Rectal smooth muscle tissue (tissue), 1 donor: ENCODE measurements at regions not wholly inside any gene's neighbourhood (a gene's known extent, or its start where the extent isn't known, plus 50 kb on each side); places are given as distances from the start of the nearest gene placed in this dataset.
A peak's percentile ranks its signal among the peaks of the same experiment; 100 is the strongest.

ENCODE experiments used
- H3K27ac ChIP-seq: one replicate; pipeline ENCODE4 v1.7.0; 2013; ENCODE audit warnings: low read depth, low read length, inconsistent platforms
- H3K27me3 ChIP-seq: one replicate; pipeline ENCODE4 v1.7.0; 2013; ENCODE audit warnings: low read length; ENCODE audit not compliant: control insufficient read depth, insufficient read depth
- H3K36me3 ChIP-seq: one replicate; pipeline ENCODE4 v1.7.0; 2013; ENCODE audit warnings: low read length; ENCODE audit not compliant: control insufficient read depth, insufficient read depth
- H3K4me1 ChIP-seq: one replicate; pipeline ENCODE4 v1.7.0; 2013; ENCODE audit warnings: low read length; ENCODE audit not compliant: control insufficient read depth, insufficient read depth
- H3K4me3 ChIP-seq: one replicate; pipeline ENCODE4 v1.7.0; 2013; ENCODE audit warnings: low read length
- H3K9ac ChIP-seq: one replicate; pipeline ENCODE4 v1.7.0; 2013; ENCODE audit warnings: low read length

DNA sequence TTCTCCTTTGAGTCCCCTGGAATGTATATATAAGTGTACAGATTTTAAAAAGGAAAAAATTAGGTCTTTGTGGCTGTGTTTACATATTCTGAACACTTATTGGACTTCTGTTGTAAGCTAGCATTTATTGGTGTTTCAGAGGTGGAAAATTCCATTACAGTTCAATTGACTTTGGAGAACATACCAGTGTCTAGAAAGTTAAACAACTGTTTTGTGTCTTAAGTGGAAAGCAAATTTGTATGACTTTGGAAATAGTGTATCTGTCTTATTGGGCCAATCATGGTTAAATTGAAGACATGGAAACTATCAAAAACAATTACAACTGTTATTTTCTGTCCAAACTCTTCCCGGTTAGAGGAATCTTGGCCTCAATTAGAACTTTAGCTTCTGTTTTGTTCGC, 265.0 kb upstream of the C2CD4B start:
- Histone ChIP-seq H3K27ac (no peak overlapping the region), H3K27me3 (no peaks in the 10 kb centered on the region), H3K9ac (no peak overlapping the region), H3K36me3 (no peaks in the 10 kb centered on the region), H3K4me1 (peaks cover 13% of the 10 kb centered on the region), H3K4me3 (no peak overlapping the region)

DNA sequence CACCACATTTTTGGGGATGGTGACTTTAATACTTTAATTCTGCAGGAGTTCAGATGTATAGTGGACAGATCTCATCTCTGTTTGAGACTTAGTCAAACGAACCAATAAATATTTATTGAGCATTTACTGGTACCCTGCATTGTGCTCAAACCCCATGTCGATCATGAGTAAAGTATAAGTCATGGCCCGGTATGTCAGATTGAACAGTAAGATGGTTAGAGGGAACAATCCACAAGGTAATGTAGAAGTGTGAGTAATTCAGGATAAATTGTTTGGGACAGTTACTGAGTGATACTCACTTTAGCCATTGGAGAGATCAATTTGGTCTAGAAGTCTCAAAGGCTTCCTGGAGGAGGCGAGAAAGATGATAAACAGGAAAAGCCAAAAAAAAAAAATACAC, 265.5 kb upstream of the C2CD4B start:
- Histone ChIP-seq H3K27ac (no peak overlapping the region), H3K27me3 (no peaks in the 10 kb centered on the region), H3K4me1 (peaks cover 13% of the 10 kb centered on the region), H3K4me3 (no peak overlapping the region), H3K36me3 (no peaks in the 10 kb centered on the region), H3K9ac (no peak overlapping the region)

DNA sequence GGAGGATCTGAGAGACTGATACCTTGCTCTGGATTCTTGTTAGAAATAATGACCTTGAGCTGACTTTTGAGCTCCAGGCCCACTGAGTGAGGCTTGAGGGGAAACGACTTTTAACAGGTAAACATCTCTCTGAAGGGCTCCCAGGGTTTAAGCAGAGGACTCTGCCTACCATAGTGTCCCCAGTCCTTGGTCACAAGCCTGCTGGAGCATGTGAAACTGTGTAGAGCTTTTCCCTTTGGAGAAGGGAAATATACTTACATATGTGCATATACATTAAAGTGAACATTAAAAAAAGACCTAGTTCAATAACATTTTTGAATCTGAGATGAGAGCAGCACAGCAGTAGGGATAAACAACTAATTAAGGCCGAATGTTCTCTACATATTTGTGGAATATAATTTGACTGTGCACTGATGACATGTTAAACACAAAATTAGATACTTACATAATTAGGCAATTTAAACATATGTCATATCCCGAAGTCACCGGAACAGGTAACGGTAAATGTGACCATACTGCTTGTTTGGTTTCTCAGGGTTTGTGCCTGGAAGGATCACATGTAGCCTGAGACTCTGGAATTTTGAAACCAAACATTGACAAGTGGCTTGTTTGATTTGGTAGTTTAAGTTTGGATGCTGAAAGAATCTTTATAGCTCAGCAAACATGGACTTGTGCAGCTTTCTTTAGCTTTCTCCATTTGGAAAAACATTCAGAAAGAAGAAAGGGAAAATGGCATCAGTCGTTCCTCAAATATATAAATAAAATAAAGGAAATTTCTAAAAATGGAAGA, 266.1 kb upstream of the C2CD4B start:
- H3K36me3 ChIP-seq, result no peaks in the 10 kb centered on the region
- peaks cover 13% of the 10 kb centered on the region for H3K4me1 ChIP-seq
- no peak overlapping the region for H3K27ac ChIP-seq
- H3K9ac ChIP-seq, result no peak overlapping the region
- H3K27me3 ChIP-seq, result no peaks in the 10 kb centered on the region
- no peak overlapping the region for H3K4me3 ChIP-seq

DNA sequence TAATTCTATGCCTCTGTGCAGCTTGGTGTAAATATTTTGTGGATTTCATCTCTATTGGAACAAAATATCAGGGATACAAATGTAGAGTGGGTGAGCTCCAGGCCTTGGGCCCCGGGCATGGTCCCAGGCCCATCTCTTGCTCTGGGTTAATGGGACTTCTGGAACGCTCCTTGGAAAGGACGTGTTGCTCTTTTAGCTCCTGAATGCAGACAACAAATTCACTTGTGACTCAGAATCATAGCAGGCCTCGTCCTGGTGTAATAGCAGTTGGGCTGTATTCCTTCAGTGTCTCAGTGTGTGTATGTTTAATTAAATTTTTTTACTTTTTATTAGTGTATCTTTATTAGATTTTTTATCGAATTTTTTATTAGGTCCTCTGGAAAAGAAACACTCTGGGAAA, 266.7 kb upstream of the C2CD4B start:
- H3K4me1 ChIP-seq, result peaks cover 13% of the 10 kb centered on the region
- H3K4me3 ChIP-seq, result no peak overlapping the region
- peak overlapping the region; percentile 13 for H3K27ac ChIP-seq
- H3K9ac ChIP-seq, result no peak overlapping the region
- no peaks in the 10 kb centered on the region for H3K27me3 ChIP-seq
- no peaks in the 10 kb centered on the region for H3K36me3 ChIP-seq

DNA sequence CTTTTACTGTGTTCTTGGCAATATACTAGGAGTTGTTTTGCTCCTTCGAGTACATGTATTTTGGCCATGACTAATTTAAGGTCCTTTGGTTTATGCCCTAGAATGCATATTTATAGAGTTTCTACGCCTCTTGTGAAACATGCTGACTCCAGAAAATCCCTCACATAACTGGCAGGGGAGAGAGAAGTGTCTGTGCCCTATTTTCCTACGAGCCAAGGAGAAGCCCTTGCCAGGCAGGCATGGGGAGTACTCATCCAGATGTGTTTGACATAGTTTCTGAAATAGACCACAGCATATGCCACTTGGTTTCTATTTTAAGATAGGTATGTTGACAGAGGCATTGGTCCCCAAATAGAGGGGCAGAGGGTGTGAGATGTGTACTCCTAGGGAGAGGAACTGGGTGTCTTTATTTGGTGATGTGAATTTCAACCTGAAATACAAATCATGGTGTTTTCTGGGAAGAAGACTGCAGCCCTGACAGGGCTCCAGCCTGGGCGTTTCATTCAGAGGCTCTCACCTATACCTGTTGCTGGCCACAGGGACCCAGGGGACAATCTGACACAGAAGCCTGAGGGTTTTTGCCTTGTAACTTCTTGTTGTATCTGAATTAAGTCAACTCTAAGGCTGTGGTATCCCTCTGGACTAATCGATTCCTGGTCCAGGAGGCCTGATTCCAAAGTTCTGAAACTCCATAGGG, 267.8 kb upstream of the C2CD4B start:
- Histone ChIP-seq H3K9ac (no peak overlapping the region), H3K27ac (no peak overlapping the region), H3K36me3 (no peaks in the 10 kb centered on the region), H3K27me3 (no peaks in the 10 kb centered on the region), H3K4me1 (peaks cover 13% of the 10 kb centered on the region), H3K4me3 (no peak overlapping the region)

DNA sequence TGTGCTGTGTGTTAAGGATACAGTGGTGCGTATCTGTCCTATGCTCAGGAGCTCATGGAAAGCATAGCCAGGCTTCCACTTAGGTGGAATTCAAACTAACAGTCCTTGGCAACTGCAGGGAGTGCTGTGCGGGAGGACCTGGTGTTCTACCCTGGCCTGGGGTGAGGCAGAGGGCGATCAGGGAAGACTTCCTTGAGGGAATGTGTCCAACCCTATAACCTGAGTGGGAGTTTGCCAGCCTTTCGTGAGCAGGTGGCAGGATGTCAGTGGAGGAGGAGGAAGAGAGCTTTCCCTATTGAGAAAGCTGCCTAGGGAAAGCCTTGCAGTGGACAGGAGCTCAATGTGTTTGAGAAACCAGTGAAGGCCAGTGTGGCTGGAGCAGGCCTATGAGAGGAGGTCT, 271.1 kb upstream of the C2CD4B start:
- no peak overlapping the region for H3K4me3 ChIP-seq
- H3K27me3 ChIP-seq, result no peaks in the 10 kb centered on the region
- no peak overlapping the region for H3K27ac ChIP-seq
- H3K36me3 ChIP-seq, result no peaks in the 10 kb centered on the region
- peaks cover 23% of the 10 kb centered on the region for H3K4me1 ChIP-seq
- no peak overlapping the region for H3K9ac ChIP-seq

DNA sequence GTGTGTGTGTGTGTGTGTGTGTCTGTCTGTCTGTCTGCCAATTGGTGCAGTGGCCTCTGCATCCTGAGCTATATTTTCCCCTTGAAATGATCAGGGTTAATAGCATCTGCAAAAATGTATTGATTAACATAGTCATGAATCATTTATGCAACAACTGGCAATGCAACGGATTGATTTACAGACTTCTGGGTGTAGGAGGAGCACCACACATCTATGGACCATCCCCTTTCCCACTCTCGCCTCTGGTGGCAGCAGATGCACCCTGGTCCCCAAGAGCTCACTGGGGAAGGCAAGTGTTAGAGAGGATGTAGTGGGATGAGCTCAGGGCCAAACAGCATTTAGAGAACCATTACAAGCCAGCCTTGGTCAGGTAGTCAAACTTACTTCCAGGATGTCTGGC, 272.7 kb upstream of the C2CD4B start:
- Histone ChIP-seq H3K4me1 (peaks cover 14% of the 10 kb centered on the region), H3K27ac (no peak overlapping the region), H3K4me3 (no peak overlapping the region), H3K9ac (no peak overlapping the region), H3K36me3 (no peaks in the 10 kb centered on the region), H3K27me3 (no peaks in the 10 kb centered on the region)

DNA sequence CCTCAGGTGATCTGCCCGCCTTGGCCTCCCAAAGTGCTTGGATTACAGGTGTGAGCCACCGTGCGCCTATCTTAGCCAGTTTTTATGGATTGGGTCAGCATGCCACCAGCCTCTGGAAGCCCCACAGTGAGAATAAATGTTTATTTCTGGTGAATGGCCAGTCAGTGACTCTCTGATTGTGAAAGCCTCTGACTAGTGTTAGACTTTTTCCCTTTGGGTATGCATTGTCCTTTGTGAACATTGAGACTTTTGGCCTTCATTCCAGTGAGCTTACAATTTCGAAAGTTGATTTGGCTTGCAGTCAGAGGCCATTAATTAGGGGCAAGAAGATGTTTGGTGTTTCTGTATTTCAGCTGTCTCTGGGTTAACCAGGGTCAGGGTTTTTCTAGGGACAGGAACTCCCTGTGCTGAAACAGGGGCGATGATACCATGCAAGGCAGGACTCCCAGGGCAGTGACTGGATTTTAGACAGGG, 274.5 kb upstream of the C2CD4B start:
- Histone ChIP-seq H3K36me3 (no peaks in the 10 kb centered on the region), H3K27me3 (no peaks in the 10 kb centered on the region), H3K9ac (no peak overlapping the region), H3K4me3 (no peak overlapping the region), H3K4me1 (peaks cover 12% of the 10 kb centered on the region), H3K27ac (no peak overlapping the region)

DNA sequence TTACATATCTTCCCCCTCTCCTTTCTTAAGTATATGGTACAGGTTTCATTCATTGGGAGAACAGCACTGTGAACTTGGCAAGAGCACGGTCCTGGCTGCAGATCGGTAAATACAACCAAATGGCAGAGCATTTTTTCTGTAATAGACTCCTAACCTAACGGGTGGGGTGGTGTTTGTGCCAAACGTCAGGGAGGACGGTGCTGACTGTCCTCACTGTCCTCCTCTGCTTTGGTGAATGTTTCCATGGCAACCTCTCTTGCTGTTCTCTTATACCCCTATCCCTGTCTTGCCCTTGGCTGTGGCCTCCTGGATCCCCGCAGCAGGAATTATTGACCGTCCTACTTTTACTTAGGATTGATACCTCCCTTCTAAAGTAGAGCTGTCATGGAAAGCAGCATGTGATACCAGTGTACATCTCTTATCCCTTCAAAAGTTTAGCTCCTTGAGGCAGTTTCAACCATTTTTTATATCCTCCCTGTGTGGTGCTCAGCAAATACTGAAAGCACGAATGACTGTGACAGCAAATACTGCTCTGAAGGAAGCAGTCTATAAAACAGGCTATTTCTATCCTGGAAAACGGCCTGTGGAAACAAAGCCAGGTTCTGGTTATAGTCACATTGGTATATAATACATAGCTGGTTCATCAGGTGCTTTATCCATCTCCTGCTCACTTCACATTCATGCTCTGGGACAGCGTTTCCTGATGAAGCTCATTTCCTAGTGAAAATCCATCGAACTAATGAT, 275.4 kb upstream of the C2CD4B start:
- Histone ChIP-seq H3K4me1 (peaks cover 12% of the 10 kb centered on the region), H3K4me3 (no peak overlapping the region), H3K9ac (no peak overlapping the region), H3K27ac (no peak overlapping the region), H3K36me3 (no peaks in the 10 kb centered on the region), H3K27me3 (no peaks in the 10 kb centered on the region)

DNA sequence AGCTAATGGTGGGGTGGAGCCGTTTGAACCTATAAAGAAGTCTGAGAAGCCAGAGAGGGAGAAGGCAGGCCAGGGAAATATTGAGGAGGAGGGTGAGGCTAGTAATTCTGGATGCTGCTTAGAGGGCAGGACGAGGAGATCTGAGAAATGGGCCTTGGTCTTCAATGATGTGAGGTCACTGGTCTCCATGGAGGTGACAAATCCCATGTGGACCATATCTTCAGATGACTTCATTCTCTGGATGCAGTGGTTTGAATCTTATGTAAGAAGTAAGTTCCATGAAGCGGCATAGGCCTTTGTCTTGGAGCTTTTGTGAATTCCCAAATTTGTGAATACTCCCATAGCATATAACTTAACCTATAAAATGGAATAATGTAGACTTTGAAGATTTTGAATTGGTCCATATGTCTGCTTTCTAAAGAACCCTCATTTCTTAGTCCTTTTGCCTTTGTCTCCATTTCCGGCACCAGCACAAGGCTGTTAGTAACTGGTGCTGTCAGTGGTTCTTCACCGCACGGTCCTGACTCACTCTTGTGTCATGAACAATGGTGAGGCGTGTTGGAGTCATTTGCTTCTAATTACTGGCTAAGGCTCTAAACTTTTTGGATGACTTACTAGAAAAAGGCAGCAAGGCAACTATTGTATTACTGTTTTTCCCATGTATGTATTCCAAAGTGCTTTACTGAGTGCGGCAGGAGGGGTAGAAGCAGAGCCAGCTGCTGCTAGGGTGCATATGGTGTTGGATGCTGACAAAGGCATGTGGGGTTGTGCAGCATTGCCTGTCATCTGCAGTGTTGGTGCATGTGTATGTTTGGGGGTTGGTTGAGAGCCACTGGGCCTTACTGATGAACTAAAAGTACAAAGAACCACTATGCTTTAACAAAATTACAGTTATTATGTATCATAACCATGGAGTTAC, 279.3 kb upstream of the C2CD4B start:
- no peaks in the 10 kb centered on the region for H3K27me3 ChIP-seq
- peaks cover 10% of the 10 kb centered on the region for H3K4me1 ChIP-seq
- H3K36me3 ChIP-seq, result no peaks in the 10 kb centered on the region
- no peak overlapping the region for H3K27ac ChIP-seq
- H3K4me3 ChIP-seq, result no peak overlapping the region
- no peak overlapping the region for H3K9ac ChIP-seq

DNA sequence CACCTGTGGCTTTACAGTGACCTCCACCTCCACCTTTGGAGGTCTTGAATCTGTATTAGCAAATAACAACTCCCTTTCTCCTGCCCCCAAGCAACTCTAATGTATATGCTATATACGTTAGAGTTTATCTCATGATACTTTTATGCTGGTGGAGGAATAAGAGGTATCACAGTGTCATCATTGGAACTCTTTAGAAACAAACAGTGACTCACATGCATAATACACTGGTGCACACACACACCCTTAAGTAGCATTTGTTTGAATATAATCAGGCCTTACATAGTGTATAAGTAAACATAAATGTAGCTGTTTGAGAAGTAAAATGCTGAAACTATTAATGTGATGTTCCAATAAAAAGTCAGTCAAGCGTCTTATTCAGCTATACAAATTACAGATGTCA, 280.2 kb upstream of the C2CD4B start:
- H3K4me3 ChIP-seq, result no peak overlapping the region
- H3K36me3 ChIP-seq, result no peaks in the 10 kb centered on the region
- no peak overlapping the region for H3K27ac ChIP-seq
- H3K9ac ChIP-seq, result no peak overlapping the region
- no peaks in the 10 kb centered on the region for H3K27me3 ChIP-seq
- H3K4me1 ChIP-seq, result peaks cover 3% of the 10 kb centered on the region

DNA sequence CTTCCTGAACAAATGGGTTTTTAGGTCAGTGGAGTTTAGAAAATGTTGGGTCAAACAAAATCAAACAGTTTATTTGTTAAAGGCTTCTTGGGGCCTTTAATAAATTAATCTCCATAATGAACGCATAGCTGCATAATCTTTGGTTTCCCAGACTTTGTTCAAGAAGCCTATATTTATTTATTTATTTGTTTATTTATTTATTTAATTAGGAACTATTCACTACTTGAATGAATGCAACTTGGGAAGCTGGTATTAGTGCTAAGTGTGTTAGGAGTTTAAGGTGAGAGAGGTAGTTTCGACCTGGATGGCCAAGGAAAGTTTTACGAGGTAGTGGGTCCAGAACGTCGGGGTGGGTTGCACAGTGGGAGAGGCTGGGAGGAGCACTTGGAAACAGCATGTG, 281.9 kb upstream of the C2CD4B start:
- no peaks in the 10 kb centered on the region for H3K4me1 ChIP-seq

More for the DNA sequence above, 281.9 kb upstream of the C2CD4B start:
- Histone ChIP-seq H3K27me3 (no peaks in the 10 kb centered on the region), H3K4me3 (no peak overlapping the region), H3K27ac (no peak overlapping the region), H3K9ac (no peak overlapping the region), H3K36me3 (no peaks in the 10 kb centered on the region)
